Mesendoderm (in vitro differentiated cells): ENCODE measurements at regions not wholly inside any gene's neighbourhood (a gene's known extent, or its start where the extent isn't known, plus 50 kb on each side); places are given as distances from the start of the nearest gene placed in this dataset.

Source experiments
- DNase-seq: peaks from one replicate; pipeline ENCODE4 v3.0.0; 2013
- H2AK5ac ChIP-seq: 2 replicates; pipeline ENCODE4 v1.6.1; 2013; ENCODE audit warnings: low read length, inconsistent platforms
- H2BK120ac ChIP-seq: 2 replicates; pipeline ENCODE4 v1.6.1; 2013; ENCODE audit warnings: low read depth, mild to moderate bottlenecking, low read length, moderate library complexity, mixed read lengths
- H2BK15ac ChIP-seq: replicated peaks from 2 replicates; pipeline ENCODE4 v1.6.1; 2013; ENCODE audit warnings: low read depth, mild to moderate bottlenecking, moderate library complexity
- H2BK5ac ChIP-seq: 2 replicates; pipeline ENCODE4 v1.6.1; 2013; ENCODE audit warnings: low read length, inconsistent platforms
- H3K18ac ChIP-seq: 2 replicates; pipeline ENCODE4 v1.6.1; 2013; ENCODE audit warnings: mild to moderate bottlenecking, low read length, mixed read lengths
- H3K23ac ChIP-seq: one replicate; pipeline ENCODE4 v1.6.1; 2013; ENCODE audit warnings: low read length
- H3K27ac ChIP-seq: 2 replicates; pipeline ENCODE4 v1.5.1; 2013; ENCODE audit warnings: low read depth, mild to moderate bottlenecking, inconsistent platforms, low read length, moderate library complexity
- H3K27me3 ChIP-seq: 2 replicates; pipeline ENCODE4 v1.6.1; 2013; ENCODE audit warnings: low read length, control low read depth, mild to moderate bottlenecking, inconsistent platforms; ENCODE audit not compliant: insufficient read depth, poor library complexity
- H3K36me3 ChIP-seq: 2 replicates; pipeline ENCODE4 v1.6.1; 2013; ENCODE audit warnings: low read length, inconsistent platforms; ENCODE audit not compliant: control insufficient read depth, insufficient read depth
- H3K4ac ChIP-seq: one replicate; pipeline ENCODE4 v1.6.1; 2013; ENCODE audit warnings: low read depth, mild to moderate bottlenecking, low read length, moderate library complexity
- H3K4me1 ChIP-seq: 2 replicates; pipeline ENCODE4 v1.6.1; 2013; ENCODE audit warnings: low read depth, low read length, inconsistent platforms; ENCODE audit not compliant: control insufficient read depth
- H3K4me2 ChIP-seq: 2 replicates; pipeline ENCODE4 v1.6.1; 2013; ENCODE audit warnings: low read length
- H3K4me3 ChIP-seq: 2 replicates; pipeline ENCODE4 v1.5.1; 2013; ENCODE audit warnings: mild to moderate bottlenecking, low read length
- H3K56ac ChIP-seq: one replicate; pipeline ENCODE4 v1.6.1; 2013; ENCODE audit warnings: low read length
- H3K79me1 ChIP-seq: 2 replicates; pipeline ENCODE4 v1.6.1; 2013; ENCODE audit warnings: low read length, inconsistent platforms
- H3K79me2 ChIP-seq: 2 replicates; pipeline ENCODE4 v1.6.1; 2013; ENCODE audit warnings: mild to moderate bottlenecking, low read length; ENCODE audit not compliant: control insufficient read depth, insufficient read depth
- H3K9ac ChIP-seq: 2 replicates; pipeline ENCODE4 v1.6.1; 2013; ENCODE audit warnings: low read length, inconsistent platforms
- H4K5ac ChIP-seq: one replicate; pipeline ENCODE4 v1.6.1; 2013; ENCODE audit warnings: low read length
- H4K8ac ChIP-seq: one replicate; pipeline ENCODE4 v1.6.1; 2013; ENCODE audit warnings: low read depth, mild to moderate bottlenecking, control low read depth, low read length, moderate library complexity
- WGBS: extraction: QIAGEN DNeasy Blood & Tissue Kit; methylation state at CpG from one replicate; pipeline ENCODE4 v1.1.7; 2013; ENCODE audit warnings: low lambda C conversion rate, missing lambda C conversion rate; ENCODE audit not compliant: insufficient coverage; ENCODE audit errors: extremely low coverage; 5-methylcytosine and 5-hydroxymethylcytosine counted together

GRCh38 chr9:82829818-82830217 is 233.1 kb downstream of the RASEF start:
- Histone ChIP-seq H3K79me2 (no peaks in the 10 kb centered on the region), H3K27me3 (no peaks in the 10 kb centered on the region), H3K79me1 (no peaks in the 10 kb centered on the region), H3K27ac (no peak overlapping the region), H4K5ac (no peak overlapping the region), H3K4ac (no peak overlapping the region), H3K9ac (no peak overlapping the region), H2BK5ac (no peak overlapping the region), H3K4me2 (no peak overlapping the region), H3K36me3 (no peaks in the 10 kb centered on the region), H2AK5ac (no peak overlapping the region), H2BK120ac (no peak overlapping the region), H3K56ac (no peak overlapping the region), H3K18ac (no peak overlapping the region), H2BK15ac (no peak overlapping the region), H3K23ac (no peak overlapping the region), H4K8ac (no peak overlapping the region), H3K4me3 (no peak overlapping the region), H3K4me1 (no peaks in the 10 kb centered on the region)
- DNase-seq, result no peak
- no CpG with 5 or more reads among the region's 4 CpGs for WGBS

GRCh38 chr9:82865524-82865923 is 197.4 kb downstream of the RASEF start:
- Histone ChIP-seq H2BK15ac (no peak overlapping the region), H4K8ac (no peak overlapping the region)

DNA sequence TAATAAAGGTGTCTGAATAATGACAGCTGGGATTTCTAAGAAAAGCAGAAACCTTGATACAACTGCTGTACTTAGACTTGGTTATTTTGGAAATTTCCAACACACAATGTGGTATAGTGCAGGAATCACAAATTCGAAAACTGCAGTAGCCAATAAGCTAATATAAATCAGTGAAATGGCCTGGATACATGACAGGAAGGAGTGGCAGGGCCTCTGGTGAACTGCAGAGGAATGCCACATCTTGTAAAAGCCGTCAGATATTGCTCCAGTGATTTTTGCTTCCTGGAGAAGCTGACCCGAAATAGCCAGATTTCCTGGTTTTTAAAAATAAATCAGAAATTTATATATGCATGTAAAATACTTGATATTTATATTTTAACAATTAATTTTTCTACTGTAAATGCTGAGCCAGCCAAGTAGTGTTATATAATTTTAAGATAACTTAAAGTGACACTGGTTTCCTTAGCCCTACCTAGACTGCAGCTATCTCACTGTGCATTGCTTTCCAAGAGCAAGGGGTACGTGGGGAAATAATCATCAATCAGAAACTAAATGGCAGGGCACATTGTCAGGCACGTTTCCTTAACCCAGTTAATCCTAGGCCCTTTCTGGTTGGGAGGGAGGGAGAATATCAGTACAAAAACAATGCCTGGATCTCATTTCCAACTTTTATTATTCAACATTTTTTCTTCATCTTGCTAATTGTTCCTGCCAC is 182.4 kb downstream of the RASEF start:
- H2BK5ac ChIP-seq, result no peak overlapping the region
- no peaks in the 10 kb centered on the region for H3K27me3 ChIP-seq
- H3K4me2 ChIP-seq, result no peak overlapping the region
- H3K23ac ChIP-seq, result no peak overlapping the region
- no peak overlapping the region for H3K56ac ChIP-seq
- no peak overlapping the region for H4K5ac ChIP-seq
- no peak for DNase-seq
- peaks cover 3% of the 10 kb centered on the region for H3K4me1 ChIP-seq
- H2BK15ac ChIP-seq, result no peak overlapping the region
- H3K79me2 ChIP-seq, result no peaks in the 10 kb centered on the region
- no peak overlapping the region for H4K8ac ChIP-seq
- no peak overlapping the region for H3K27ac ChIP-seq
- H2AK5ac ChIP-seq, result no peak overlapping the region
- H3K4me3 ChIP-seq, result no peak overlapping the region
- H3K9ac ChIP-seq, result no peak overlapping the region
- H3K79me1 ChIP-seq, result no peaks in the 10 kb centered on the region
- no CpG with 5 or more reads among the region's 5 CpGs for WGBS
- H2BK120ac ChIP-seq, result peak overlapping the region; percentile 88
- H3K36me3 ChIP-seq, result no peaks in the 10 kb centered on the region
- peak overlapping the region; percentile 87 for H3K4ac ChIP-seq
- no peak overlapping the region for H3K18ac ChIP-seq

More at GRCh38 chr9:82865524-82865923, 197.4 kb downstream of the RASEF start:
- Histone ChIP-seq H3K79me2 (no peaks in the 10 kb centered on the region), H3K36me3 (no peaks in the 10 kb centered on the region), H3K79me1 (no peaks in the 10 kb centered on the region), H3K27me3 (no peaks in the 10 kb centered on the region), H3K56ac (no peak overlapping the region), H3K4me3 (no peak overlapping the region), H2AK5ac (no peak overlapping the region), H3K4me1 (no peaks in the 10 kb centered on the region), H2BK5ac (no peak overlapping the region), H3K4me2 (no peak overlapping the region), H3K27ac (no peak overlapping the region), H3K4ac (no peak overlapping the region), H3K18ac (no peak overlapping the region), H3K23ac (no peak overlapping the region), H4K5ac (no peak overlapping the region), H2BK120ac (no peak overlapping the region), H3K9ac (no peak overlapping the region)
- no CpG with 5 or more reads among the region's 2 CpGs for WGBS
- no peak for DNase-seq

DNA sequence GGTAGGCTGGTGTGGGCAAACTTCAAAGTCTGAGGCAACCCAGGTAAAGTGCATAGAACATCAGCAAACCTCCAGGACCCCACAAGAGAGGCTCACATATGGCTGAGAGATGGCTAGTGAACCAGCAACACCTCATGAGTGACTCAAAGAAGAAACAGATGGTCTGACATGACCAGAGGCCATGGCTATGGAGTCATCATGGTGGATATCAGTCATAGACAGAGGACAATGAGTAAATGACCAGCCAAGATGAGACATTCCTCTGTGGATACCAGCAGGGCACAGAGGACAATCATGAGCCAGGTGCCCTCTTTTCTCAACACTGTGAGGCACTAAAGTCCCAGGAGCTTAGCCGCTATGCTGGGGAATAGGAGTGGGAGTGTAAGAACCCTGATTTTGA is 180.8 kb downstream of the RASEF start:
- Histone ChIP-seq H4K8ac (no peak overlapping the region), H3K27me3 (no peaks in the 10 kb centered on the region), H2BK5ac (peak overlapping the region; percentile 69), H3K9ac (no peak overlapping the region), H3K4me1 (peaks cover 3% of the 10 kb centered on the region), H3K79me1 (no peaks in the 10 kb centered on the region), H3K23ac (peak overlapping the region; percentile 45), H2BK15ac (peak overlapping the region; percentile 41), H3K4me3 (no peak overlapping the region), H2BK120ac (peak overlapping the region; percentile 89), H3K4ac (peak overlapping the region; percentile 89), H4K5ac (no peak overlapping the region), H3K79me2 (no peaks in the 10 kb centered on the region), H2AK5ac (peak overlapping the region; percentile 64), H3K27ac (peak overlapping the region; percentile 29), H3K36me3 (no peaks in the 10 kb centered on the region), H3K56ac (peak overlapping the region; percentile 72), H3K4me2 (no peak overlapping the region), H3K18ac (peak overlapping the region; percentile 97)
- peak; percentile 44 for DNase-seq
- no CpG with 5 or more reads among the region's 1 CpG for WGBS

DNA sequence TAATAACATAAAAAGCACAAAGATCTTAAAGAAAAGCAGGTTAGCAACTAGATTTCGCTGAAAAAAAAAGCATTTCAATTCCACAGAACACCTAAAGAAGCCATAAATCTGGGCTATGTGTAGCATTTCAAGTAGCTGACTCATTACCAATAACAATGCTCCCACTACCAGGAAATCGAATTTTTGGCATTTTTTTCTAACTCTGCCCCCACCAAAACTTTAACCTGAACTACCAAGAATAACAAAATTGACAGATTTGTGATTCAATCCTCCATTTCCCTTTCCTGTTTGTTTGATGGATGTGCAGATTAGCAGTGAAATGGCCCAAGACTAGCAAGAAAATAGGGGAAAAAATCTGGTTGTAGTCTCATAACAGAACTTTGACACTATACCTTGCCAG is 180.2 kb downstream of the RASEF start:
- WGBS, result no CpG with 5 or more reads among the region's 2 CpGs
- peak overlapping the region; percentile 35 for H3K56ac ChIP-seq
- no peak overlapping the region for H2AK5ac ChIP-seq
- H3K23ac ChIP-seq, result no peak overlapping the region
- no peaks in the 10 kb centered on the region for H3K79me2 ChIP-seq
- peak overlapping the region; percentile 63 for H3K27ac ChIP-seq
- H4K8ac ChIP-seq, result no peak overlapping the region
- H3K4ac ChIP-seq, result no peak overlapping the region
- H3K18ac ChIP-seq, result no peak overlapping the region
- H3K4me1 ChIP-seq, result peaks cover 3% of the 10 kb centered on the region
- no peak overlapping the region for H3K4me2 ChIP-seq
- H2BK15ac ChIP-seq, result no peak overlapping the region
- H3K4me3 ChIP-seq, result no peak overlapping the region
- H3K27me3 ChIP-seq, result no peaks in the 10 kb centered on the region
- no peak overlapping the region for H2BK120ac ChIP-seq
- no peaks in the 10 kb centered on the region for H3K79me1 ChIP-seq
- H3K36me3 ChIP-seq, result no peaks in the 10 kb centered on the region
- H3K9ac ChIP-seq, result no peak overlapping the region
- DNase-seq, result peak; percentile 65
- no peak overlapping the region for H4K5ac ChIP-seq
- H2BK5ac ChIP-seq, result peak overlapping the region; percentile 27

DNA sequence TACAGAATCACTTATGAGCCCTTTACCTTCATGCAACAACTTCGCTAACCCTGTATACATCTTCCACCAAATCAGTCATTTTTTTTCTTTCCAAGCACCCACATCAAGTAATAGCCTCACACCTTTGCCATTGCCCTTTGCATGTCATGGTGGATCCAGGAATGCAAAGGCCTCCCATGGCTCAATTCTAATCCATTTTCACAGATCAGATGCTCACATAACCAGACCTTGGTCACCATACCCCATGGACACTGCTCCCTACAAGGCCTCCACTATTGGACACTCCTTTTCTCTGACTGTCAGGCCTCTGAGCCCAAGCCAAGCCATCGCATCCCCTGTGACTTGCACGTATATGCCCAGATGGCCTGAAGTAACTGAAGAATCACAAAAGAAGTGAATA is 179.5 kb downstream of the RASEF start:
- H3K27me3 ChIP-seq, result no peaks in the 10 kb centered on the region
- no CpG with 5 or more reads among the region's 3 CpGs for WGBS
- no peaks in the 10 kb centered on the region for H3K79me1 ChIP-seq
- H3K79me2 ChIP-seq, result no peaks in the 10 kb centered on the region
- peak overlapping the region; percentile 76 for H3K56ac ChIP-seq
- peak overlapping the region; percentile 85 for H2BK120ac ChIP-seq
- H4K8ac ChIP-seq, result no peak overlapping the region
- peak overlapping the region; percentile 96 for H2BK5ac ChIP-seq
- peaks cover 3% of the 10 kb centered on the region for H3K4me1 ChIP-seq
- H3K9ac ChIP-seq, result no peak overlapping the region
- peak overlapping the region; percentile 52 for H3K27ac ChIP-seq
- DNase-seq, result peak; percentile 38
- peak overlapping the region; percentile 76 for H3K18ac ChIP-seq
- H3K36me3 ChIP-seq, result no peaks in the 10 kb centered on the region
- no peak overlapping the region for H3K4me3 ChIP-seq
- H4K5ac ChIP-seq, result peak overlapping the region; percentile 81
- H3K23ac ChIP-seq, result no peak overlapping the region
- H3K4ac ChIP-seq, result peak overlapping the region; percentile 96
- no peak overlapping the region for H2BK15ac ChIP-seq
- no peak overlapping the region for H3K4me2 ChIP-seq
- peak overlapping the region; percentile 11 for H2AK5ac ChIP-seq
